Neural cell (in vitro differentiated cells): ENCODE measurements at regions not wholly inside any gene's neighbourhood (a gene's known extent, or its start where the extent isn't known, plus 50 kb on each side); places are given as distances from the start of the nearest gene placed in this dataset.

Source experiments
- H2AFZ ChIP-seq: fragments of 200-600, 300-800 bp; sonication (generic), shearing (Covaris generic); 2 replicates; pipeline ENCODE4 v1.6.0; 2014; ENCODE audit warnings: low read depth, mild to moderate bottlenecking, antibody characterized with exemption, low read length, moderate library complexity
- H3F3A ChIP-seq: fragments of 200-600 bp; shearing (Covaris generic); 2 replicates; pipeline ENCODE4 v1.6.1; 2016; ENCODE audit warnings: mild to moderate bottlenecking, moderate library complexity, mixed read lengths, antibody characterized with exemption, low read length; ENCODE audit not compliant: insufficient read depth, poor library complexity, severe bottlenecking
- H3K27ac ChIP-seq: fragments of 200-600, 300-800 bp; sonication (generic), shearing (Covaris generic); 2 replicates; pipeline ENCODE4 v1.5.1; 2014; ENCODE audit warnings: mild to moderate bottlenecking, low read length, moderate library complexity
- H3K27me3 ChIP-seq: fragments of 300-800, 200-600 bp; sonication (generic), shearing (Covaris generic); 2 replicates; pipeline ENCODE4 v1.6.0; 2014; ENCODE audit warnings: mild to moderate bottlenecking, low read depth, low read length, moderate library complexity; ENCODE audit not compliant: insufficient read depth
- H3K36me3 ChIP-seq: fragments of 300-800, 200-600 bp; sonication (generic), shearing (Covaris generic); 2 replicates; pipeline ENCODE4 v1.5.1; 2014; ENCODE audit warnings: mild to moderate bottlenecking, antibody characterized with exemption, low read length, moderate library complexity; ENCODE audit not compliant: insufficient read depth
- H3K4me2 ChIP-seq: fragments of 300-800, 200-600 bp; sonication (generic), shearing (Covaris generic); 2 replicates; pipeline ENCODE4 v1.6.0; 2014; ENCODE audit warnings: mild to moderate bottlenecking, low read length
- H3K4me3 ChIP-seq: fragments of 300-800, 200-600 bp; sonication (generic), shearing (Covaris generic); 2 replicates; pipeline ENCODE4 v1.5.1; 2014; ENCODE audit warnings: mild to moderate bottlenecking, low read length, moderate library complexity
- H3K79me2 ChIP-seq: fragments of 200-600 bp; shearing (Covaris generic); replicated peaks from 2 replicates; pipeline ENCODE4 v1.6.0; 2014; ENCODE audit warnings: mild to moderate bottlenecking, low read length, moderate library complexity; ENCODE audit not compliant: insufficient read depth
- H3K9ac ChIP-seq: fragments of 300-800, 200-600 bp; sonication (generic), shearing (Covaris generic); 2 replicates; pipeline ENCODE4 v1.6.1; 2016; ENCODE audit warnings: mild to moderate bottlenecking, low read length, mixed read lengths
- H3K9me2 ChIP-seq: fragments of 200-600 bp; shearing (Covaris generic); 2 replicates; pipeline ENCODE4 v1.6.1; 2016; ENCODE audit warnings: mild to moderate bottlenecking, low read length, mixed read lengths; ENCODE audit not compliant: insufficient read depth
- H3K9me3 ChIP-seq: fragments of 200-600, 300-800 bp; sonication (generic), shearing (Covaris generic); 2 replicates; pipeline ENCODE4 v1.6.1; 2016; ENCODE audit warnings: mild to moderate bottlenecking, mixed run types, low read length, moderate library complexity, mixed read lengths
- H4K20me1 ChIP-seq: fragments of 200-600 bp; shearing (Covaris generic); 2 replicates; pipeline ENCODE4 v1.6.1; 2016; ENCODE audit warnings: mild to moderate bottlenecking, mixed run types; ENCODE audit not compliant: insufficient read depth
- EP300 ChIP-seq: fragments of 450-650 bp; conservative IDR thresholded peaks from 2 replicates; pipeline ENCODE4 v1.6.1; 2014; ENCODE audit warnings: antibody characterized with exemption, mild to moderate bottlenecking, moderate library complexity; ENCODE audit not compliant: poor library complexity, severe bottlenecking
- EZH2 ChIP-seq: fragments of 200-600, 300-800 bp; shearing (Covaris generic), sonication (generic); IDR thresholded peaks from 2 replicates; pipeline ENCODE4 v1.6.1; 2014; ENCODE audit warnings: antibody characterized with exemption, low read length, borderline replicate concordance, mild to moderate bottlenecking; ENCODE audit not compliant: insufficient read depth, poor library complexity, severe bottlenecking
- MXI1 ChIP-seq: fragments of 450-650 bp; conservative IDR thresholded peaks from 2 replicates; pipeline ENCODE4 v1.6.1; 2014; ENCODE audit warnings: antibody characterized with exemption, mild to moderate bottlenecking; ENCODE audit not compliant: poor library complexity, severe bottlenecking
- POLR2AphosphoS5 ChIP-seq: IDR thresholded peaks from 2 replicates; pipeline ENCODE4 v1.6.1; 2012
- RAD21 ChIP-seq: fragments of 450-650 bp; conservative IDR thresholded peaks from 2 replicates; pipeline ENCODE4 v1.6.1; 2014; ENCODE audit warnings: antibody characterized with exemption, mild to moderate bottlenecking, moderate library complexity
- SMC3 ChIP-seq: fragments of 450-650 bp; conservative IDR thresholded peaks from 2 replicates; pipeline ENCODE4 v1.6.1; 2014; ENCODE audit warnings: antibody characterized with exemption, mild to moderate bottlenecking, moderate library complexity; ENCODE audit not compliant: poor library complexity
- TAF1 ChIP-seq: IDR thresholded peaks from 2 replicates; pipeline ENCODE4 v1.6.1; 2012; ENCODE audit warnings: low read depth
- TF ChIP-seq, protein P1 (sequence below): IDR thresholded peaks from 2 replicates; pipeline ENCODE4 v1.6.1; 2012; ENCODE audit warnings: borderline replicate concordance
- TF ChIP-seq, protein P2 (sequence below): fragments of 450-650 bp; IDR thresholded peaks from 2 replicates; pipeline ENCODE4 v1.5.1; 2014; ENCODE audit warnings: antibody characterized with exemption, mild to moderate bottlenecking, moderate library complexity; ENCODE audit not compliant: poor library complexity, severe bottlenecking

DNA sequence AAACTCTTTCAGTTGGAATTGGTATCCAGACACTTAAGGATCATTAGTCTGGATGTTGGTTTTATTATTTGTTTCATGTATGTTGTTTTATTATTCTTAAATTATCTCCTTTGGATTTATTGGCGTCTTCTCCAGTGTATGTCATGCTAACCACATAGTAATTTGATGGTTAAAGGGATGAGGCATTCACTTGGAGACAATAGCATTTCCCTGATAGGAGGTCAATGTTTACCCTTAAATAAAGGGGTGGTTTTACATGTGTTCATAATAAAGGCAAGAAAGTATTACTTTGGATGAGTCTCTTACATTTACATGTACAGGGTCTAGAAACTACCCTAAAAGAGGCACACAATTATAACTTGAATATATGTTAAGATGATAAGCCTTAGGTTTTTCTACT, 51.2 kb upstream of the RNF144B start:
- Histone ChIP-seq H4K20me1 (no peaks in the 10 kb centered on the region), H3K27me3 (no peaks in the 10 kb centered on the region), H3F3A (no peaks in the 10 kb centered on the region), H3K9me3 (no peaks in the 10 kb centered on the region), H3K36me3 (no peaks in the 10 kb centered on the region), H2AFZ (no peak overlapping the region), H3K9ac (no peak overlapping the region), H3K79me2 (no peaks in the 10 kb centered on the region), H3K4me3 (no peak overlapping the region), H3K4me2 (no peak overlapping the region), H3K27ac (no peak overlapping the region), H3K9me2 (no peaks in the 10 kb centered on the region)
- TF ChIP-seq EZH2 = no peak
- no peak for TF ChIP-seq TAF1
- TF ChIP-seq EP300 = no peak
- TF ChIP-seq MXI1 = no peak
- TF ChIP-seq SMC3 = no peak
- TF ChIP-seq, protein P1, sequence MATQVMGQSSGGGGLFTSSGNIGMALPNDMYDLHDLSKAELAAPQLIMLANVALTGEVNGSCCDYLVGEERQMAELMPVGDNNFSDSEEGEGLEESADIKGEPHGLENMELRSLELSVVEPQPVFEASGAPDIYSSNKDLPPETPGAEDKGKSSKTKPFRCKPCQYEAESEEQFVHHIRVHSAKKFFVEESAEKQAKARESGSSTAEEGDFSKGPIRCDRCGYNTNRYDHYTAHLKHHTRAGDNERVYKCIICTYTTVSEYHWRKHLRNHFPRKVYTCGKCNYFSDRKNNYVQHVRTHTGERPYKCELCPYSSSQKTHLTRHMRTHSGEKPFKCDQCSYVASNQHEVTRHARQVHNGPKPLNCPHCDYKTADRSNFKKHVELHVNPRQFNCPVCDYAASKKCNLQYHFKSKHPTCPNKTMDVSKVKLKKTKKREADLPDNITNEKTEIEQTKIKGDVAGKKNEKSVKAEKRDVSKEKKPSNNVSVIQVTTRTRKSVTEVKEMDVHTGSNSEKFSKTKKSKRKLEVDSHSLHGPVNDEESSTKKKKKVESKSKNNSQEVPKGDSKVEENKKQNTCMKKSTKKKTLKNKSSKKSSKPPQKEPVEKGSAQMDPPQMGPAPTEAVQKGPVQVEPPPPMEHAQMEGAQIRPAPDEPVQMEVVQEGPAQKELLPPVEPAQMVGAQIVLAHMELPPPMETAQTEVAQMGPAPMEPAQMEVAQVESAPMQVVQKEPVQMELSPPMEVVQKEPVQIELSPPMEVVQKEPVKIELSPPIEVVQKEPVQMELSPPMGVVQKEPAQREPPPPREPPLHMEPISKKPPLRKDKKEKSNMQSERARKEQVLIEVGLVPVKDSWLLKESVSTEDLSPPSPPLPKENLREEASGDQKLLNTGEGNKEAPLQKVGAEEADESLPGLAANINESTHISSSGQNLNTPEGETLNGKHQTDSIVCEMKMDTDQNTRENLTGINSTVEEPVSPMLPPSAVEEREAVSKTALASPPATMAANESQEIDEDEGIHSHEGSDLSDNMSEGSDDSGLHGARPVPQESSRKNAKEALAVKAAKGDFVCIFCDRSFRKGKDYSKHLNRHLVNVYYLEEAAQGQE = no peak
- TF ChIP-seq POLR2AphosphoS5 = no peak
- TF ChIP-seq, protein P2, sequence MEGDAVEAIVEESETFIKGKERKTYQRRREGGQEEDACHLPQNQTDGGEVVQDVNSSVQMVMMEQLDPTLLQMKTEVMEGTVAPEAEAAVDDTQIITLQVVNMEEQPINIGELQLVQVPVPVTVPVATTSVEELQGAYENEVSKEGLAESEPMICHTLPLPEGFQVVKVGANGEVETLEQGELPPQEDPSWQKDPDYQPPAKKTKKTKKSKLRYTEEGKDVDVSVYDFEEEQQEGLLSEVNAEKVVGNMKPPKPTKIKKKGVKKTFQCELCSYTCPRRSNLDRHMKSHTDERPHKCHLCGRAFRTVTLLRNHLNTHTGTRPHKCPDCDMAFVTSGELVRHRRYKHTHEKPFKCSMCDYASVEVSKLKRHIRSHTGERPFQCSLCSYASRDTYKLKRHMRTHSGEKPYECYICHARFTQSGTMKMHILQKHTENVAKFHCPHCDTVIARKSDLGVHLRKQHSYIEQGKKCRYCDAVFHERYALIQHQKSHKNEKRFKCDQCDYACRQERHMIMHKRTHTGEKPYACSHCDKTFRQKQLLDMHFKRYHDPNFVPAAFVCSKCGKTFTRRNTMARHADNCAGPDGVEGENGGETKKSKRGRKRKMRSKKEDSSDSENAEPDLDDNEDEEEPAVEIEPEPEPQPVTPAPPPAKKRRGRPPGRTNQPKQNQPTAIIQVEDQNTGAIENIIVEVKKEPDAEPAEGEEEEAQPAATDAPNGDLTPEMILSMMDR = no peak
- no peak for TF ChIP-seq RAD21

DNA sequence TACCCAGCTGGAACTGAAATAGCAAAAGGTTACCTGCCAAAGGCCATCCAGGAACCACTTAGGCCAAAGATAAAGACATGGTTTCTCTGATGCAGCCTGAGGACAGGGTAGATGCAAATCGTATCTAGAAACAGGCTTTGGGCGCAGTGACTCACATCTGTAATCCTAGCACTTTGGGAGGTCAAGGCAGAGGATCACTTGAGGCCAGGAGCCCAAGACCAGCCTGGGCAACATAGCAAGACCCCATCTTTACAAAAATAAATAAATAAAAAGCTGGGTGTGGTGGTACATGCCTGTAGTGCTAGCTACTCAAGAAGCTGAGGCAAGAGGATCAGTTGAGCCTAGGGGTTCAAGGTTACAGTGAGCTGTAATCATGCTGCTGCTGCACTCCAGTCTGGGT, 52.9 kb upstream of the RNF144B start:
- Histone ChIP-seq H3K4me3 (no peak overlapping the region), H3K27ac (no peak overlapping the region), H3K27me3 (no peaks in the 10 kb centered on the region), H4K20me1 (no peaks in the 10 kb centered on the region), H3K9ac (no peak overlapping the region), H3K9me2 (no peaks in the 10 kb centered on the region), H3F3A (no peaks in the 10 kb centered on the region), H3K79me2 (no peaks in the 10 kb centered on the region), H3K9me3 (no peaks in the 10 kb centered on the region), H3K36me3 (no peaks in the 10 kb centered on the region), H3K4me2 (no peak overlapping the region), H2AFZ (no peak overlapping the region)
- no peak for TF ChIP-seq RAD21
- no peak for TF ChIP-seq EP300
- no peak for TF ChIP-seq TAF1
- TF ChIP-seq SMC3 = no peak
- TF ChIP-seq, protein P1 = no peak
- TF ChIP-seq, protein P2 = no peak
- no peak for TF ChIP-seq POLR2AphosphoS5
- no peak for TF ChIP-seq MXI1
- TF ChIP-seq EZH2 = no peak
